ENCODE measurements at regions not wholly inside any gene's neighbourhood (a gene's known extent, or its start where the extent isn't known, plus 50 kb on each side); places are given as distances from the start of the nearest gene placed in this dataset.

DNA sequence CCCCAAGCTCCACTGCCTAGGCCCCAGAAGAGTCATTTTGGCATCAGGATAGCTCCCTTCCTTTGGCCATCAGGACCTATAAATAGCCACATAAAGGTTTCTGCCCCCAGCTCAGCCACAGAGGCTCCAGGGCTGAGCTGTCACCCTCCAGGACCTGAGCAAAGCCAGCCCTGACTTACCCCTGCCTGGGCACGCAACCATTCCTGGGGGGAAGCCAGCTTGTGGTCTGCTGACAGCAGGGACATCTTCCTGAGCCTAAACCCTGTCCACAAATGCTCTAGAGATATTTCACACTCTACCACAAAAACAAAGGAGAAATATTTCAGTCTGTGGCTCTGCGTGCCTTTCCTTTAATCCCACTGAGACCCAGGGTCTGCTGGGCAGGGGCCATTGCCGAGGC lies 123.7 kb upstream of the CCL2 start:
- Histone ChIP-seq H3K4me2 (ENCODE audit: low read depth, low read length, poor library complexity, severe bottlenecking) (no peak overlapping the region), H3F3A (ENCODE audit: low read depth) (no peaks in the 10 kb centered on the region), H3K9me3 (ENCODE audit: insufficient read depth, low read depth, low read length) (no peaks in the 10 kb centered on the region), H3K4me3 (ENCODE audit: low read length, poor library complexity, severe bottlenecking) (no peak overlapping the region), H3K4me1 (ENCODE audit: insufficient read depth, low read length, poor library complexity, severe bottlenecking) (no peaks in the 10 kb centered on the region), H3K27me3 (ENCODE audit: insufficient read depth, low read length, poor library complexity, severe bottlenecking) (no peaks in the 10 kb centered on the region), H3K9ac (ENCODE audit: low read depth, low read length, poor library complexity, severe bottlenecking) (no peak overlapping the region), H3K9me2 (replicated peaks; ENCODE audit: low read depth, low read length) (no peaks in the 10 kb centered on the region), H4K20me1 (ENCODE audit: insufficient read depth, low read length, poor library complexity, severe bottlenecking) (no peaks in the 10 kb centered on the region), H3K36me3 (ENCODE audit: insufficient read depth, low read length) (no peaks in the 10 kb centered on the region), H3K79me2 (ENCODE audit: insufficient read depth, low read length) (no peaks in the 10 kb centered on the region), H2AFZ (ENCODE audit: low read length) (no peak overlapping the region)
- TF ChIP-seq EZH2phosphoT487 (IDR thresholded peaks at IDR 0.05; ENCODE audit: borderline replicate concordance): no peak
- TF ChIP-seq CTCF (conservative IDR thresholded peaks at IDR 0.05; ENCODE audit: low read length): no peak

- H4K20me1 ChIP-seq (ENCODE audit: insufficient read depth, low read length, poor library complexity, severe bottlenecking): no peaks in the 10 kb centered on the region
- no peak overlapping the region for H3K4me3 ChIP-seq (ENCODE audit: low read length, poor library complexity, severe bottlenecking)
- H3K36me3 ChIP-seq (ENCODE audit: insufficient read depth, low read length): no peaks in the 10 kb centered on the region
- no peaks in the 10 kb centered on the region for H3K9me3 ChIP-seq (ENCODE audit: insufficient read depth, low read depth, low read length)
- no peak overlapping the region for H2AFZ ChIP-seq (ENCODE audit: low read length)
- no peak overlapping the region for H3K4me2 ChIP-seq (ENCODE audit: low read depth, low read length, poor library complexity, severe bottlenecking)
- no peaks in the 10 kb centered on the region for H3K79me2 ChIP-seq (ENCODE audit: insufficient read depth, low read length)
- no peaks in the 10 kb centered on the region for H3K4me1 ChIP-seq (ENCODE audit: insufficient read depth, low read length, poor library complexity, severe bottlenecking)
- no peaks in the 10 kb centered on the region for H3F3A ChIP-seq (ENCODE audit: low read depth)
- H3K27me3 ChIP-seq (ENCODE audit: insufficient read depth, low read length, poor library complexity, severe bottlenecking): no peaks in the 10 kb centered on the region
- H3K9ac ChIP-seq (ENCODE audit: low read depth, low read length, poor library complexity, severe bottlenecking): no peak overlapping the region
- TF ChIP-seq CTCF (conservative IDR thresholded peaks at IDR 0.05; ENCODE audit: low read length) (no peak), EZH2phosphoT487 (IDR thresholded peaks at IDR 0.05; ENCODE audit: borderline replicate concordance) (no peak)
- H3K9me2 ChIP-seq (replicated peaks; ENCODE audit: low read depth, low read length): no peaks in the 10 kb centered on the region
Observed at GRCh38 chr17:34133350-34133749, 121.7 kb upstream of the CCL2 start.

DNA sequence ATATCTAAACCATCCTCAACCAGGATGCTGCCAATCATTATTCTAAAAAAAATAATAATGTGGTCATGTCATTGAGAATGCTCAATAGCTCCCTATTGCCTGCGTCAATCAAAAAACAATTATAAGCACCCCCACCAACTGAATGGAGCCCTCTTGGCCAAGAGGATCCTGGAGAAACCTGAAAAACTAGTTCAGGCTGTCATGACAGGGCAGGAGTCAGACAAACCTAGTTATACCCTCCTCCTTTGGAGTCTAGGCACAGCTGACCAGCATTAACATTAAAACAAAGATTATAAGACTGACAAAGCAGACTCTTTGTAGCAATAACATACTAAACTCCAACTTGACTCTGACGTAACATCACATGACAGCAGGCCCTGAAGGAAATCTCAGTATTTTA lies 119.2 kb upstream of the CCL2 start:
- Histone ChIP-seq H3K9me2 (replicated peaks; ENCODE audit: low read depth, low read length) (no peaks in the 10 kb centered on the region), H4K20me1 (ENCODE audit: insufficient read depth, low read length, poor library complexity, severe bottlenecking) (no peaks in the 10 kb centered on the region), H3F3A (ENCODE audit: low read depth) (no peaks in the 10 kb centered on the region), H3K36me3 (ENCODE audit: insufficient read depth, low read length) (no peaks in the 10 kb centered on the region), H3K4me3 (ENCODE audit: low read length, poor library complexity, severe bottlenecking) (no peak overlapping the region), H2AFZ (ENCODE audit: low read length) (no peak overlapping the region), H3K4me1 (ENCODE audit: insufficient read depth, low read length, poor library complexity, severe bottlenecking) (no peaks in the 10 kb centered on the region), H3K9ac (ENCODE audit: low read depth, low read length, poor library complexity, severe bottlenecking) (no peak overlapping the region), H3K4me2 (ENCODE audit: low read depth, low read length, poor library complexity, severe bottlenecking) (no peak overlapping the region), H3K79me2 (ENCODE audit: insufficient read depth, low read length) (no peaks in the 10 kb centered on the region), H3K9me3 (ENCODE audit: insufficient read depth, low read depth, low read length) (no peaks in the 10 kb centered on the region), H3K27me3 (ENCODE audit: insufficient read depth, low read length, poor library complexity, severe bottlenecking) (no peaks in the 10 kb centered on the region)
- TF ChIP-seq EZH2phosphoT487 (IDR thresholded peaks at IDR 0.05; ENCODE audit: borderline replicate concordance) (no peak), CTCF (conservative IDR thresholded peaks at IDR 0.05; ENCODE audit: low read length) (no peak)

Measured in Loucy (cell line).